ENCODE measurements at regions not wholly inside any gene's neighbourhood (a gene's known extent, or its start where the extent isn't known, plus 50 kb on each side); places are given as distances from the start of the nearest gene placed in this dataset.

GRCh38 chr17:52306314-52306713, 147.8 kb upstream of the CA10 start:
- no peaks in the 10 kb centered on the region for H3K36me3 ChIP-seq (ENCODE audit: insufficient read depth, low read length, poor library complexity, severe bottlenecking)
- BruUV-seq (replicated peaks), result no TSS peak
- no peaks in the 10 kb centered on the region for H3K4me1 ChIP-seq (ENCODE audit: insufficient read depth, low read length, poor library complexity, severe bottlenecking)
- DNase-seq (ENCODE audit: low spot score), result no peak
- H3K4me3 ChIP-seq (ENCODE audit: low read depth, low read length, poor library complexity, severe bottlenecking), result no peak overlapping the region
- no peaks in the 10 kb centered on the region for H3K27me3 ChIP-seq (replicated peaks; ENCODE audit: insufficient read depth, low read depth, low read length, poor library complexity)
- POLR2A ChIA-PET (ENCODE audit: low non-redundant PET), result no interaction called here
- no peaks in the 10 kb centered on the region for H3K9me3 ChIP-seq (ENCODE audit: low read depth, low read length, poor library complexity, severe bottlenecking)
- intact Hi-C loops (cut with micrococcal nuclease; ENCODE audit: unreplicated experiment), result no loop called here
- TF ChIP-seq EZH2 (IDR thresholded peaks at IDR 0.05; ENCODE audit: borderline replicate concordance, low read depth, low read length, poor library complexity, severe bottlenecking) (no peak), CTCF (conservative IDR thresholded peaks at IDR 0.05; ENCODE audit: low read depth, low read length) (no peak)
- CTCF ChIA-PET, result no interaction called here
- H3K27ac ChIP-seq (ENCODE audit: low read depth, low read length, poor library complexity, severe bottlenecking), result no peak overlapping the region

GRCh38 chr17:52298881-52299280, 140.4 kb upstream of the CA10 start:
- no peaks in the 10 kb centered on the region for H3K4me1 ChIP-seq (ENCODE audit: insufficient read depth, low read length, poor library complexity, severe bottlenecking)
- no peaks in the 10 kb centered on the region for H3K36me3 ChIP-seq (ENCODE audit: insufficient read depth, low read length, poor library complexity, severe bottlenecking)
- ChIA-PET POLR2A (ENCODE audit: low non-redundant PET) (no interaction called here), CTCF (no interaction called here)
- no peak overlapping the region for H3K27ac ChIP-seq (ENCODE audit: low read depth, low read length, poor library complexity, severe bottlenecking)
- DNase-seq (ENCODE audit: low spot score), result no peak
- intact Hi-C loops (cut with micrococcal nuclease; ENCODE audit: unreplicated experiment), result no loop called here
- H3K27me3 ChIP-seq (replicated peaks; ENCODE audit: insufficient read depth, low read depth, low read length, poor library complexity), result no peaks in the 10 kb centered on the region
- no peak for TF ChIP-seq CTCF (conservative IDR thresholded peaks at IDR 0.05; ENCODE audit: low read depth, low read length)
- TF ChIP-seq EZH2 (IDR thresholded peaks at IDR 0.05; ENCODE audit: borderline replicate concordance, low read depth, low read length, poor library complexity, severe bottlenecking), result no peak
- H3K4me3 ChIP-seq (ENCODE audit: low read depth, low read length, poor library complexity, severe bottlenecking), result no peak overlapping the region
- H3K9me3 ChIP-seq (ENCODE audit: low read depth, low read length, poor library complexity, severe bottlenecking), result no peaks in the 10 kb centered on the region
- BruUV-seq (replicated peaks), result no TSS peak

- Histone ChIP-seq H3K36me3 (ENCODE audit: insufficient read depth, low read length, poor library complexity, severe bottlenecking) (no peaks in the 10 kb centered on the region), H3K9me3 (ENCODE audit: low read depth, low read length, poor library complexity, severe bottlenecking) (no peaks in the 10 kb centered on the region), H3K27me3 (replicated peaks; ENCODE audit: insufficient read depth, low read depth, low read length, poor library complexity) (no peaks in the 10 kb centered on the region), H3K4me1 (ENCODE audit: insufficient read depth, low read length, poor library complexity, severe bottlenecking) (no peaks in the 10 kb centered on the region), H3K4me3 (ENCODE audit: low read depth, low read length, poor library complexity, severe bottlenecking) (no peak overlapping the region), H3K27ac (ENCODE audit: low read depth, low read length, poor library complexity, severe bottlenecking) (no peak overlapping the region)
- intact Hi-C loops (cut with micrococcal nuclease; ENCODE audit: unreplicated experiment), result no loop called here
- ChIA-PET CTCF (no interaction called here), POLR2A (ENCODE audit: low non-redundant PET) (no interaction called here)
- TF ChIP-seq EZH2 (IDR thresholded peaks at IDR 0.05; ENCODE audit: borderline replicate concordance, low read depth, low read length, poor library complexity, severe bottlenecking) (no peak), CTCF (conservative IDR thresholded peaks at IDR 0.05; ENCODE audit: low read depth, low read length) (peak; percentile 35; the same call in 1 of the 2 replicates)
- no TSS peak for BruUV-seq (replicated peaks)
- DNase-seq (ENCODE audit: low spot score), result peak; percentile 29
Measured at GRCh38 chr17:52297230-52298010, 138.9 kb upstream of the CA10 start.

Data from A673 (cell line).